ENCODE measurements at regions not wholly inside any gene's neighbourhood (a gene's known extent, or its start where the extent isn't known, plus 50 kb on each side); places are given as distances from the start of the nearest gene placed in this dataset.

- Histone ChIP-seq H3K79me2 (ENCODE audit: insufficient read depth, low read length) (no peaks in the 10 kb centered on the region), H3K27me3 (ENCODE audit: low read length) (no peaks in the 10 kb centered on the region), H3K9me2 (replicated peaks; ENCODE audit: insufficient read depth, low read length) (no peaks in the 10 kb centered on the region), H3K4me3 (ENCODE audit: insufficient read depth, low read length, poor library complexity, severe bottlenecking) (no peak overlapping the region), H3K36me3 (ENCODE audit: low read length) (no peaks in the 10 kb centered on the region), H3K4me2 (ENCODE audit: low read depth, low read length, poor library complexity, severe bottlenecking) (no peak overlapping the region), H3F3A (ENCODE audit: insufficient read depth) (no peaks in the 10 kb centered on the region), H4K20me1 (ENCODE audit: low read depth, low read length) (no peaks in the 10 kb centered on the region), H3K27ac (ENCODE audit: low read depth, low read length) (no peak overlapping the region), H3K9me3 (ENCODE audit: insufficient read depth, low read length) (no peaks in the 10 kb centered on the region), H3K9ac (ENCODE audit: low read length) (no peak overlapping the region), H2AFZ (ENCODE audit: low read depth, low read length, severe bottlenecking) (no peak overlapping the region)
- no peak for TF ChIP-seq CTCF (IDR thresholded peaks at IDR 0.05; ENCODE audit: insufficient read depth, low read length, poor library complexity, severe bottlenecking)
- TF ChIP-seq EZH2phosphoT487 (conservative IDR thresholded peaks at IDR 0.05; ENCODE audit: low read length) = no peak
Observed at GRCh38 chr15:39135989-39136388, 444.9 kb upstream of the THBS1 start.

GRCh38 chr15:39139431-39140059 lies 441.3 kb upstream of the THBS1 start:
- no peaks in the 10 kb centered on the region for H3K79me2 ChIP-seq (ENCODE audit: insufficient read depth, low read length)
- H3K4me2 ChIP-seq (ENCODE audit: low read depth, low read length, poor library complexity, severe bottlenecking) = no peak overlapping the region
- no peak overlapping the region for H2AFZ ChIP-seq (ENCODE audit: low read depth, low read length, severe bottlenecking)
- no peak overlapping the region for H3K4me3 ChIP-seq (ENCODE audit: insufficient read depth, low read length, poor library complexity, severe bottlenecking)
- H3K27ac ChIP-seq (ENCODE audit: low read depth, low read length) = no peak overlapping the region
- H3K9me3 ChIP-seq (ENCODE audit: insufficient read depth, low read length) = no peaks in the 10 kb centered on the region
- H4K20me1 ChIP-seq (ENCODE audit: low read depth, low read length) = no peaks in the 10 kb centered on the region
- H3K27me3 ChIP-seq (ENCODE audit: low read length) = no peaks in the 10 kb centered on the region
- H3K9me2 ChIP-seq (replicated peaks; ENCODE audit: insufficient read depth, low read length) = no peaks in the 10 kb centered on the region
- H3K9ac ChIP-seq (ENCODE audit: low read length) = no peak overlapping the region
- H3F3A ChIP-seq (ENCODE audit: insufficient read depth) = no peaks in the 10 kb centered on the region
- H3K36me3 ChIP-seq (ENCODE audit: low read length) = no peaks in the 10 kb centered on the region
- no peak for TF ChIP-seq EZH2phosphoT487 (conservative IDR thresholded peaks at IDR 0.05; ENCODE audit: low read length)
- TF ChIP-seq CTCF (IDR thresholded peaks at IDR 0.05; ENCODE audit: insufficient read depth, low read length, poor library complexity, severe bottlenecking) = no peak

GRCh38 chr15:39140060-39140604 lies 440.7 kb upstream of the THBS1 start:
- H3K27me3 ChIP-seq (ENCODE audit: low read length) = no peaks in the 10 kb centered on the region
- TF ChIP-seq CTCF (IDR thresholded peaks at IDR 0.05; ENCODE audit: insufficient read depth, low read length, poor library complexity, severe bottlenecking) (no peak), EZH2phosphoT487 (conservative IDR thresholded peaks at IDR 0.05; ENCODE audit: low read length) (no peak)
- H4K20me1 ChIP-seq (ENCODE audit: low read depth, low read length) = no peaks in the 10 kb centered on the region
- no peak overlapping the region for H3K27ac ChIP-seq (ENCODE audit: low read depth, low read length)
- no peak overlapping the region for H3K4me3 ChIP-seq (ENCODE audit: insufficient read depth, low read length, poor library complexity, severe bottlenecking)
- no peaks in the 10 kb centered on the region for H3F3A ChIP-seq (ENCODE audit: insufficient read depth)
- H3K9ac ChIP-seq (ENCODE audit: low read length) = no peak overlapping the region
- no peaks in the 10 kb centered on the region for H3K36me3 ChIP-seq (ENCODE audit: low read length)
- H3K4me2 ChIP-seq (ENCODE audit: low read depth, low read length, poor library complexity, severe bottlenecking) = no peak overlapping the region
- H3K9me3 ChIP-seq (ENCODE audit: insufficient read depth, low read length) = no peaks in the 10 kb centered on the region
- no peaks in the 10 kb centered on the region for H3K9me2 ChIP-seq (replicated peaks; ENCODE audit: insufficient read depth, low read length)
- no peaks in the 10 kb centered on the region for H3K79me2 ChIP-seq (ENCODE audit: insufficient read depth, low read length)
- H2AFZ ChIP-seq (ENCODE audit: low read depth, low read length, severe bottlenecking) = no peak overlapping the region

Data from SU-DHL-6 (cell line).